Upper lobe of left lung (tissue), 4 donors: ENCODE measurements at regions not wholly inside any gene's neighbourhood (a gene's known extent, or its start where the extent isn't known, plus 50 kb on each side); places are given as distances from the start of the nearest gene placed in this dataset.

Experiments
- CTCF ChIP-seq, 6 experiments: fragments of 450-650 bp in 4 of 6; fragments of 200-600 bp in 2 of 6; sonication (generic) in 2 of 6; IDR thresholded peaks; one replicate each; pipeline ENCODE4 v1.5.1; 2016 to 2019; ENCODE audit warnings: antibody characterized with exemption in 6 of 6
- POLR2A ChIP-seq, 4 donors: fragments of 450-650 bp; IDR thresholded peaks; one replicate each; pipeline ENCODE4 v1.5.1; 2016 to 2017; ENCODE audit warnings: antibody characterized with exemption in 4 of 4, mild to moderate bottlenecking in 2 of 4

- no peak for TF ChIP-seq CTCF (IDR thresholded peaks at IDR 0.05)
- TF ChIP-seq POLR2A (IDR thresholded peaks at IDR 0.05) = no peak
Observed at GRCh38 chr12:102535306-102535705, 54.9 kb upstream of the IGF1 start.
